ENCODE measurements at regions not wholly inside any gene's neighbourhood (a gene's known extent, or its start where the extent isn't known, plus 50 kb on each side); places are given as distances from the start of the nearest gene placed in this dataset.

- DNase-seq = no peak
Measured at GRCh38 chr5:77948476-77948875, 172.3 kb upstream of the TBCA start.

GRCh38 chr5:77947041-77947428, 170.9 kb upstream of the TBCA start:
- no peak for DNase-seq

- DNase-seq = no peak
Measured at GRCh38 chr5:77946381-77947040, 170.4 kb upstream of the TBCA start.

GRCh38 chr5:77945874-77946273, 169.7 kb upstream of the TBCA start:
- DNase-seq = no peak

- no peak for DNase-seq
Measured at GRCh38 chr5:77944757-77945340, 168.7 kb upstream of the TBCA start.

- DNase-seq = no peak
Measured at GRCh38 chr5:77943851-77944250, 167.7 kb upstream of the TBCA start.

- no peak for DNase-seq
Measured at GRCh38 chr5:77942578-77943239, 166.6 kb upstream of the TBCA start.

- no peak for DNase-seq
Measured at GRCh38 chr5:77937015-77937908, 161.1 kb upstream of the TBCA start.

GRCh38 chr5:77936365-77936693, 160.2 kb upstream of the TBCA start:
- DNase-seq = no peak

GRCh38 chr5:77935506-77936364, 159.6 kb upstream of the TBCA start:
- DNase-seq = peak; percentile 26

GRCh38 chr5:77928776-77929300, 152.7 kb upstream of the TBCA start:
- DNase-seq = no peak

- no peak for DNase-seq
Measured at GRCh38 chr5:77926337-77926736, 150.2 kb upstream of the TBCA start.

GRCh38 chr5:77925503-77925902, 149.4 kb upstream of the TBCA start:
- DNase-seq = peak; percentile 0

GRCh38 chr5:77924081-77924480, 147.9 kb upstream of the TBCA start:
- no peak for DNase-seq

- no peak for DNase-seq
Measured at GRCh38 chr5:77923666-77924065, 147.5 kb upstream of the TBCA start.

- no peak for DNase-seq
Measured at GRCh38 chr5:77921094-77921768, 145.1 kb upstream of the TBCA start.

- DNase-seq = no peak
Measured at GRCh38 chr5:77920359-77921058, 144.4 kb upstream of the TBCA start.

GRCh38 chr5:77915346-77915745, 139.2 kb upstream of the TBCA start:
- no peak for DNase-seq

- DNase-seq = no peak
Measured at GRCh38 chr5:77912721-77913120, 136.6 kb upstream of the TBCA start.

- no peak for DNase-seq
Measured at GRCh38 chr5:77910602-77911188, 134.6 kb upstream of the TBCA start.

GRCh38 chr5:77909237-77909636, 133.1 kb upstream of the TBCA start:
- DNase-seq = no peak
